Left ventricle myocardium inferior (tissue), 1 donor: ENCODE measurements at regions not wholly inside any gene's neighbourhood (a gene's known extent, or its start where the extent isn't known, plus 50 kb on each side); places are given as distances from the start of the nearest gene placed in this dataset.

Source experiments
- DNase-seq: peaks from one replicate; pipeline ENCODE4 v3.0.0-alpha.2; 2020
- H3K27ac ChIP-seq: fragments of 200-600 bp; replicated peaks from 2 replicates; pipeline ENCODE4 v1.8.0; 2021
- H3K27me3 ChIP-seq: fragments of 200-600 bp; 2 replicates; pipeline ENCODE4 v1.8.0; 2021; ENCODE audit warnings: low read depth
- H3K36me3 ChIP-seq: fragments of 200-600 bp; 2 replicates; pipeline ENCODE4 v1.8.0; 2021
- H3K4me1 ChIP-seq: fragments of 200-600 bp; 2 replicates; pipeline ENCODE4 v1.8.0; 2021
- H3K4me3 ChIP-seq: fragments of 200-600 bp; 2 replicates; pipeline ENCODE4 v1.8.0; 2021; ENCODE audit warnings: mild to moderate bottlenecking, moderate library complexity
- H3K9me3 ChIP-seq: fragments of 200-600 bp; replicated peaks from 2 replicates; pipeline ENCODE4 v1.8.0; 2021
- CTCF ChIP-seq: fragments of 200-600 bp; IDR thresholded peaks from 2 replicates; pipeline ENCODE4 v1.8.0; 2021; ENCODE audit warnings: antibody characterized with exemption, mild to moderate bottlenecking, borderline replicate concordance
- intact Hi-C: fragments of 100-400 bp; cut with micrococcal nuclease; formaldehyde crosslinking; loops from one replicate; pipeline ENCODE4 v1.11.0; 2022
- donor health status: DM: no; HTN: yes; CAD: no; lungs with severe emphysema.

DNA sequence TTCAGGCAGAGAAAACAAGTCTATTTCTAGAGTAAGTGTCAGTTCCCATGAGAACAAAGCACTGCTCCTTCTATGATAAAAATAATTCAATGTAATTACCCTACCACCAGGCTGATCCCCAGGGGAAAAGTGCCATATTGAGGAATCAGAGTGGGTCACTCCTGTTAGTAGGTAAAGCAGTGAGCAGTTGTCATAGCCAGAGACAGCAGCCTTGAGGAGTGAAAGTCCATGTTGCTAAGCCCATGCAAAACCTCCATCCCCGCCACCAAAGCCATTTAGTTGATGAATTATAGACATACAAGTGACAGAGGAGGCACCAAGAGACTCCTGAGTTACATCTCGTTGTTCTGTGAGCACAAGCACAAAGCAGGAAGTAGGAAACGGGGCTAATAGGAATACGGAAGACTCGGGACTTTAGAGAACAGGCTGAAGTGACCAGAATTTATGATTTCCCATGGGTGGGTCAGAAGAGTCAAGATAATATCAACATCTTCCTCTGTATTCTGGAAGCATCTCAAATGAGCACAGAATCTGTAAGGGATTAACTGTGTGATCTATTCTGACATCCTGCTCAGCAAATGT, 197.9 kb downstream of the MAFB start:
- no peaks in the 10 kb centered on the region for H3K36me3 ChIP-seq
- peaks cover 6% of the 10 kb centered on the region for H3K9me3 ChIP-seq
- no peak for DNase-seq
- no peak overlapping the region for H3K4me3 ChIP-seq
- peaks cover 8% of the 10 kb centered on the region for H3K27me3 ChIP-seq
- TF ChIP-seq CTCF = no peak
- intact Hi-C loops = no loop called here
- no peaks in the 10 kb centered on the region for H3K4me1 ChIP-seq
- no peak overlapping the region for H3K27ac ChIP-seq

DNA sequence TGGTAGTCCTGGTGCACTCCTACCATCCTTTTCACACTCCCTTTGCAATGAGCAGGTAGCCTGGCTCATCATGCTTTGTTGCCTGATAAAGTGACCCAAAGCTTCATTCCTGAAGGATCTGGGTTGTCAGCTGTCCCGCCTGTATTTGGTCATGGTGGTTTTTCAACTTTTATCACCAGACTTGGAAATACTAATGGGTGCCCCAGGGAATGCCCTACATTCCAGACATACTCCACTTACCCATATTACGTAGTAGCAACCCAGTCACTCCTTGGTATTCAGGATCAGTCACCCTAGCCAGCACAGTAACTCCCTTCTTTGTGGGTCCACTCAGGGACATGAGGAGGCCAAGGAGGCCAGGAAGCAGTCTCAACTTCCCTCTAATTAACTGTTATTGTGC, 199.2 kb downstream of the MAFB start:
- intact Hi-C loops = no loop called here
- DNase-seq = no peak
- TF ChIP-seq CTCF = no peak
- Histone ChIP-seq H3K4me3 (no peak overlapping the region), H3K9me3 (peaks cover 9% of the 10 kb centered on the region), H3K4me1 (no peaks in the 10 kb centered on the region), H3K27ac (no peak overlapping the region), H3K36me3 (no peaks in the 10 kb centered on the region), H3K27me3 (peaks cover 8% of the 10 kb centered on the region)

GRCh38 chr20:40488401-40488800, 200.6 kb downstream of the MAFB start:
- no peak for DNase-seq
- Histone ChIP-seq H3K4me1 (no peaks in the 10 kb centered on the region), H3K36me3 (no peaks in the 10 kb centered on the region), H3K27ac (no peak overlapping the region), H3K9me3 (peaks cover 9% of the 10 kb centered on the region), H3K4me3 (no peak overlapping the region), H3K27me3 (peaks cover 8% of the 10 kb centered on the region)
- no peak for TF ChIP-seq CTCF
- intact Hi-C loops = no loop called here

DNA sequence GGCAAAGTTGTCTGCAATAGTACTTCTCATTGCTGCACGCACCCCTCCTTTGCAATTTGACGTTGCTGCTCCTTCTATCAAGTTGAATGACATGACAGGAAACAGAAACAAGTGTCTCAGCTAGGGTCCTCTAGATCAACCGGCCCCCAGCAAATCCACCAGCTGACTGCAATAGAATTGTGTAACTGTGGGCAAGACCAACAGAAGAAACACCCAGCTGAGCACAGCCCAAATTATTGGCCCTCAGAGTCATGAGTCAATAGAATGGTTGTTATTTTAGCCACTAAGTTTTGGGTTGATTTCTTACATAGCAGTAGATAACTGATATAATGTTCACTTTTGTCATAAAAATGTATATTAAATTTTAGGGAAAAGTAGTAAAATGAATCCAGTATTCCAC, 202.7 kb downstream of the MAFB start:
- no peak overlapping the region for H3K27ac ChIP-seq
- TF ChIP-seq CTCF = no peak
- peaks cover 8% of the 10 kb centered on the region for H3K27me3 ChIP-seq
- intact Hi-C loops = no loop called here
- DNase-seq = no peak
- no peaks in the 10 kb centered on the region for H3K4me1 ChIP-seq
- H3K4me3 ChIP-seq = no peak overlapping the region
- H3K36me3 ChIP-seq = no peaks in the 10 kb centered on the region
- H3K9me3 ChIP-seq = peaks cover 9% of the 10 kb centered on the region

- Histone ChIP-seq H3K27me3 (peaks cover 7% of the 10 kb centered on the region), H3K4me1 (no peaks in the 10 kb centered on the region), H3K4me3 (no peak overlapping the region), H3K36me3 (no peaks in the 10 kb centered on the region), H3K9me3 (peaks cover 9% of the 10 kb centered on the region), H3K27ac (no peak overlapping the region)
- DNase-seq = no peak
- no peak for TF ChIP-seq CTCF
- intact Hi-C loops = no loop called here
Measured at GRCh38 chr20:40481743-40482458, 207.1 kb downstream of the MAFB start.
